K562 (cell line): ENCODE measurements at regions not wholly inside any gene's neighbourhood (a gene's known extent, or its start where the extent isn't known, plus 50 kb on each side); places are given as distances from the start of the nearest gene placed in this dataset.
A peak's percentile ranks its signal among the peaks of the same experiment; 100 is the strongest.

Experiments used
- ATAC-seq: fragments of 200-7000 bp; cut with Tn5 transposase; 3 replicates; pipeline ENCODE4 v1.9.1; 2020; ENCODE audit warnings: moderate library complexity
- BruUV-seq: library from RNA; stranded (reverse); fragments of 400-500 nt; replicated peaks from 2 replicates; lab custom pipeline; 2021; lab: Mats Ljungman, UMichigan
- CTCF ChIA-PET: fragments of 300-600 bp; formaldehyde crosslinking; extraction: SDS; loops from one replicate; lab custom pipeline; 2021; ENCODE audit warnings: low intra/inter-chr PET ratio; lab: Yijun Ruan, JAX
- POLR2A ChIA-PET: fragments of 300-600, 350-650 bp; sonication (Branson Sonifier 250); formaldehyde crosslinking; extraction: SDS; loops from one replicate; lab custom pipeline; 2021; ENCODE audit warnings: antibody characterized with exemption, inconsistent platforms; lab: Yijun Ruan, JAX
- DNase-seq, 4 experiments: peaks; one replicate each; pipeline versions ENCODE4 v3.0.0 to v3.0.0-alpha.2; 2011 to 2018; ENCODE audit warnings: low spot score in 3 of 4, mixed read lengths in 3 of 4; ENCODE audit errors: extremely low read depth in 1 of 4
- FAIRE-seq: peaks from 2 replicates; lab custom pipeline; 2011; peaks lifted over from hg19 to GRCh38; lab: Jason Lieb, UNC
- H2AFZ ChIP-seq: 2 replicates; pipeline ENCODE4 v1.6.0; 2011; ENCODE audit warnings: low read depth, low read length, control low read depth, inconsistent platforms
- H3K27ac ChIP-seq: fragments of 200-600 bp; 3 replicates; pipeline ENCODE4 v1.8.0; 2011; ENCODE audit warnings: low read depth, mild to moderate bottlenecking, control low read depth, inconsistent platforms, low read length, moderate library complexity, mixed read lengths; ENCODE audit errors: extremely low read depth
- H3K27me3 ChIP-seq, 2 experiments: fragments of 300-600 bp in 1 of 2; 2 replicates in 1 of 2; 3 replicates in 1 of 2; pipeline versions ENCODE4 v1.6.0 to v1.8.0; 2011; ENCODE audit warnings: inconsistent platforms in 2 of 2, low read length in 2 of 2, mild to moderate bottlenecking in 1 of 2, mixed read lengths in 1 of 2, moderate library complexity in 1 of 2; ENCODE audit not compliant: control insufficient read depth in 2 of 2, insufficient read depth in 2 of 2
- H3K36me3 ChIP-seq: fragments of 300-600 bp; 3 replicates; pipeline ENCODE4 v1.8.0; 2011; ENCODE audit warnings: mild to moderate bottlenecking, low read length, inconsistent platforms; ENCODE audit not compliant: control insufficient read depth, insufficient read depth
- H3K4me1 ChIP-seq, 2 experiments: fragments of 200-600 bp in 1 of 2; replicated peaks in 1 of 2; 2 replicates in 1 of 2; 3 replicates in 1 of 2; pipeline versions ENCODE4 v1.5.1 to v1.8.0; 2011; ENCODE audit warnings: inconsistent platforms in 2 of 2, low read length in 2 of 2, mild to moderate bottlenecking in 1 of 2, mixed read lengths in 1 of 2, moderate library complexity in 1 of 2; ENCODE audit not compliant: control insufficient read depth in 2 of 2, insufficient read depth in 2 of 2
- H3K4me2 ChIP-seq: 2 replicates; pipeline ENCODE4 v1.6.1; 2011; ENCODE audit warnings: low read length, control low read depth, inconsistent platforms, mixed read lengths; ENCODE audit not compliant: insufficient read depth
- H3K4me3 ChIP-seq: fragments of 200-600 bp; sonication (generic), shearing (Covaris generic); 2 replicates; pipeline ENCODE4 v1.5.1; 2016; ENCODE audit warnings: control low read depth, inconsistent platforms
- H3K79me2 ChIP-seq: fragments of 200-600 bp; 3 replicates; pipeline ENCODE4 v1.8.0; 2011; ENCODE audit warnings: low read length, inconsistent platforms; ENCODE audit not compliant: control insufficient read depth, insufficient read depth
- H3K9ac ChIP-seq, 2 experiments: 2 replicates each; pipeline versions ENCODE4 v1.6.0 to v1.6.1; 2011; ENCODE audit warnings: low read depth in 2 of 2, low read length in 2 of 2, control low read depth in 1 of 2, inconsistent platforms in 1 of 2, mild to moderate bottlenecking in 1 of 2, mixed read lengths in 1 of 2; ENCODE audit not compliant: insufficient read depth in 1 of 2
- H3K9me1 ChIP-seq: one replicate; pipeline ENCODE4 v1.6.0; 2011; ENCODE audit warnings: inconsistent platforms, mild to moderate bottlenecking, low read length, moderate library complexity; ENCODE audit not compliant: control insufficient read depth, insufficient read depth
- H3K9me3 ChIP-seq: replicated peaks from 2 replicates; pipeline ENCODE4 v1.5.1; 2011; ENCODE audit warnings: low read depth, low read length, inconsistent platforms; ENCODE audit not compliant: control insufficient read depth, insufficient read depth
- H4K20me1 ChIP-seq: replicated peaks from 2 replicates; pipeline ENCODE4 v1.6.1; 2011; ENCODE audit warnings: low read length, inconsistent platforms, mixed read lengths; ENCODE audit not compliant: control insufficient read depth, insufficient read depth
- FOXP4 ChIP-seq: sonication (generic); formaldehyde crosslinking; IDR thresholded peaks from 2 replicates; pipeline ENCODE4 v1.8.0; 2022; ENCODE audit warnings: mild to moderate bottlenecking, missing genetic modification reagents, borderline replicate concordance
- HNRNPK ChIP-seq: fragments of 200-400 bp; formaldehyde crosslinking; IDR thresholded peaks from one replicate; pipeline ENCODE4 v1.6.1; 2018; ENCODE audit warnings: mild to moderate bottlenecking, low read depth, low read length; ENCODE audit not compliant: poor library complexity, severe bottlenecking
- MIER1 ChIP-seq: fragments of 450-650 bp; IDR thresholded peaks from 2 replicates; pipeline ENCODE4 v1.6.1; 2016; ENCODE audit warnings: antibody characterized with exemption, mild to moderate bottlenecking, low read depth
- NELFE ChIP-seq: IDR thresholded peaks from 2 replicates; pipeline ENCODE4 v1.6.1; 2011; ENCODE audit warnings: mild to moderate bottlenecking; ENCODE audit not compliant: insufficient read depth, insufficient read length
- NFRKB ChIP-seq: fragments of 450-650 bp; IDR thresholded peaks from 2 replicates; pipeline ENCODE4 v1.6.1; 2016; ENCODE audit warnings: low read depth
- ZBTB17 ChIP-seq: fragments of 450-650 bp; formaldehyde crosslinking; IDR thresholded peaks from 2 replicates; pipeline ENCODE4 v1.4.0; 2020; ENCODE audit warnings: mild to moderate bottlenecking
- ZFP36 ChIP-seq: fragments of 150-350 bp; IDR thresholded peaks from 2 replicates; pipeline ENCODE4 v1.6.1; 2018; ENCODE audit warnings: low read length, low read depth; ENCODE audit not compliant: partially characterized antibody
- ZNF263 ChIP-seq: sonication (generic); formaldehyde crosslinking; IDR thresholded peaks from 2 replicates; pipeline ENCODE4 v1.8.0; 2022; ENCODE audit warnings: mild to moderate bottlenecking, missing genetic modification reagents, borderline replicate concordance
- ZNF764 ChIP-seq: fragments of 250-450 bp; sonication (Bioruptor Pico); IDR thresholded peaks from 2 replicates; pipeline ENCODE4 v1.4.0; 2020; ENCODE audit warnings: low read depth, mild to moderate bottlenecking, moderate library complexity
- WGBS: fragments of 100-300 bp; shearing (Covaris generic); methylation state at CpG from one replicate; pipeline ENCODE4 v1.1.6; 2016; ENCODE audit warnings: low coverage, mixed read lengths; ENCODE audit not compliant: insufficient coverage; ENCODE audit errors: missing lambda C conversion rate; 5-methylcytosine and 5-hydroxymethylcytosine counted together
- in situ Hi-C: fragments of 300-500 bp; cut with MboI; formaldehyde crosslinking; loops from 4 replicates; pipeline ENCODE4 v1.15.0; 2018; ENCODE audit warnings: inconsistent platforms, mixed read lengths
- intact Hi-C: fragments of 100-400 bp; cut with micrococcal nuclease; formaldehyde crosslinking; loops from 2 replicates; pipeline ENCODE4 v1.14.2; 2022
- TF ChIP-seq, protein P1 (sequence below): sonication (generic); IDR thresholded peaks from 2 replicates; pipeline ENCODE4 v1.6.1; 2016
- TF ChIP-seq, protein P2 (sequence below): sonication (generic); formaldehyde crosslinking; IDR thresholded peaks from 2 replicates; pipeline ENCODE4 v1.8.1; 2023; ENCODE audit warnings: mild to moderate bottlenecking, missing genetic modification reagents

DNA sequence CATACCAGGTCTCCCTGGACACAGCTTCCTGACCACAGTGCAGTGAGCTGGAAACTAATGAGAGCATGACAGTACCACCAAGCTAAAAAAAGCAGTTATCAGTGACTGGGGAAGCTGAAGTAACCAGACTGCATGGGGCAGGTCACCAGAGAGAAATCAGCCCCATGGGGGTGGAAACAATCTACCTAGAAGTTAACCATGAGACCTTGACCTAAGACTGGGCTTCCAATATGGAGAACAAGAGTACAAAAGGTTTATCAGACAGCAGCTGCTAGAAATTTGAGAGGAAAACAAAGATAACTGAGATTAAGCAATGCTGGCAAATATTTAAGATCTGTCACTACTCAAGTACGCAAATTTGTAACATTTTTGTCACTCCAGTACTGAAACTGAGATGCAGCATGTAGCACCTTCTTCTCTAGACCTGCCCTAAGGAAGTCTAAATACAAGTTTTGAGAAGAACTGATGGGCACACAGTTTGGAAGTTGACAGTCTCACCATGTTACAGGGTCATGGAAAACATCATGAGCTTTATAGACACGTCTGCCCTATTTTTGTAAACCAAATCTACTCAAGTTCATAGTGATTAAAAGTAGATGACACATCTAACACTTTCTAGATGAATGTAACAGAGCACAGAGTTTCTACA, 2641.8 kb upstream of the PCDH20 start:
- intact Hi-C loops (no loop called here), in situ Hi-C loops (no loop called here)
- H4K20me1 ChIP-seq = no peaks in the 10 kb centered on the region
- peaks cover 0 to 6% of the 10 kb centered on the region in 2 experiments; a peak in 2 of 5 replicates for H3K4me1 ChIP-seq
- no peak overlapping the region for H3K27ac ChIP-seq
- no peak overlapping the region for H3K4me3 ChIP-seq
- H2AFZ ChIP-seq = no peak overlapping the region
- no TSS peak for BruUV-seq
- ChIA-PET CTCF (no interaction called here), POLR2A (interaction anchor here (0.6 kb wide), 1 partner anchor 18 kb away, joined by 3 read pairs; no protein-coding TSS in a partner anchor)
- TF ChIP-seq ZNF764 (CRISPR knock-in tag) (no peak), ZFP36 (no peak), NELFE (no peak)
- TF ChIP-seq, protein P1, sequence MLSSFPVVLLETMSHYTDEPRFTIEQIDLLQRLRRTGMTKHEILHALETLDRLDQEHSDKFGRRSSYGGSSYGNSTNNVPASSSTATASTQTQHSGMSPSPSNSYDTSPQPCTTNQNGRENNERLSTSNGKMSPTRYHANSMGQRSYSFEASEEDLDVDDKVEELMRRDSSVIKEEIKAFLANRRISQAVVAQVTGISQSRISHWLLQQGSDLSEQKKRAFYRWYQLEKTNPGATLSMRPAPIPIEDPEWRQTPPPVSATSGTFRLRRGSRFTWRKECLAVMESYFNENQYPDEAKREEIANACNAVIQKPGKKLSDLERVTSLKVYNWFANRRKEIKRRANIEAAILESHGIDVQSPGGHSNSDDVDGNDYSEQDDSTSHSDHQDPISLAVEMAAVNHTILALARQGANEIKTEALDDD = peak; percentile 70
- no peak overlapping the region for H3K9ac ChIP-seq
- 46% methylated on average over 2 of the region's 2 CpGs for WGBS
- no peak overlapping the region for H3K4me2 ChIP-seq
- no peak for DNase-seq
- no peaks in the 10 kb centered on the region for H3K27me3 ChIP-seq
- ATAC-seq = no peak; the same call in 2 of the 3 replicates
- peaks cover 10% of the 10 kb centered on the region; the same call in 2 of the 3 replicates for H3K79me2 ChIP-seq
- H3K9me1 ChIP-seq = no peaks in the 10 kb centered on the region
- no peaks in the 10 kb centered on the region for H3K36me3 ChIP-seq
- no peak for FAIRE-seq
- no peaks in the 10 kb centered on the region for H3K9me3 ChIP-seq

DNA sequence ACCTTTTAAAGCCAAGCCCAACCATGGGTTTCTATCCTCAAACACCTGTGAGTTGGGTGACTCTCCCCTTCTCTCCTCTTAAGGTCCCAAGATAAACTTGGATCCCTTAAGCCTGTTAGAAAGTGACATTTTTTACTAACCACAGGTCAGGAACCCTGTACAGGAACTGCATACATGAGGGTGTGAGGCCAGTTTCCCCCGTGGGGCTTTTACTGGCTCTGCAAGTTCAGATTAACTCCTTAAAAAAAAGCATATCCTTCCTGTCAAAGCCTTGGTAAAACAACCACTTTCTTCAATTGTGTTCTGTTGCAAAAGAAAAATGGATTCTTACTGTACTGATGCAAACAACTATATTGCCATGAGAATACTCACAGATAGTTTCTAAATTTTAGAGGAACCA, 2638.7 kb upstream of the PCDH20 start:
- Histone ChIP-seq H3K27me3 (no peaks in the 10 kb centered on the region), H3K27ac (no peak overlapping the region), H3K36me3 (no peaks in the 10 kb centered on the region), H2AFZ (no peak overlapping the region), H3K9me3 (no peaks in the 10 kb centered on the region), H3K4me3 (no peak overlapping the region), H4K20me1 (no peaks in the 10 kb centered on the region), H3K79me2 (peaks cover 10% of the 10 kb centered on the region; the same call in 2 of the 3 replicates), H3K9ac (no peak overlapping the region), H3K4me1 (peaks cover 0 to 6% of the 10 kb centered on the region in 2 experiments; a peak in 2 of 5 replicates), H3K4me2 (no peak overlapping the region), H3K9me1 (no peaks in the 10 kb centered on the region)
- ChIA-PET CTCF (no interaction called here), POLR2A (no interaction called here)
- WGBS = no CpG with 5 or more reads among the region's 1 CpG
- intact Hi-C loops (no loop called here), in situ Hi-C loops (no loop called here)
- BruUV-seq = no TSS peak
- DNase-seq = no peak
- FAIRE-seq = no peak
- no peak for ATAC-seq
- TF ChIP-seq NFRKB (no peak), ZBTB17 (CRISPR knock-in tag) (no peak), FOXP4 (CRISPR knock-in tag) (no peak), MIER1 (no peak), HNRNPK (no peak), ZNF263 (CRISPR knock-in tag) (no peak)
- TF ChIP-seq, protein P2, sequence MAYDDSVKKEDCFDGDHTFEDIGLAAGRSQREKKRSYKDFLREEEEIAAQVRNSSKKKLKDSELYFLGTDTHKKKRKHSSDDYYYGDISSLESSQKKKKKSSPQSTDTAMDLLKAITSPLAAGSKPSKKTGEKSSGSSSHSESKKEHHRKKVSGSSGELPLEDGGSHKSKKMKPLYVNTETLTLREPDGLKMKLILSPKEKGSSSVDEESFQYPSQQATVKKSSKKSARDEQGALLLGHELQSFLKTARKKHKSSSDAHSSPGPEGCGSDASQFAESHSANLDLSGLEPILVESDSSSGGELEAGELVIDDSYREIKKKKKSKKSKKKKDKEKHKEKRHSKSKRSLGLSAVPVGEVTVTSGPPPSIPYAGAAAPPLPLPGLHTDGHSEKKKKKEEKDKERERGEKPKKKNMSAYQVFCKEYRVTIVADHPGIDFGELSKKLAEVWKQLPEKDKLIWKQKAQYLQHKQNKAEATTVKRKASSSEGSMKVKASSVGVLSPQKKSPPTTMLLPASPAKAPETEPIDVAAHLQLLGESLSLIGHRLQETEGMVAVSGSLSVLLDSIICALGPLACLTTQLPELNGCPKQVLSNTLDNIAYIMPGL (CRISPR knock-in tag) = no peak
